Right hindlimb (tissue), 1 donor: ENCODE measurements at regions not wholly inside any gene's neighbourhood (a gene's known extent, or its start where the extent isn't known, plus 50 kb on each side); places are given as distances from the start of the nearest gene placed in this dataset.
A peak's percentile ranks its signal among the peaks of the same experiment; 100 is the strongest.

Source experiments
- DNase-seq: peaks from one replicate; pipeline ENCODE4 v3.0.0-alpha.2; 2018

DNA sequence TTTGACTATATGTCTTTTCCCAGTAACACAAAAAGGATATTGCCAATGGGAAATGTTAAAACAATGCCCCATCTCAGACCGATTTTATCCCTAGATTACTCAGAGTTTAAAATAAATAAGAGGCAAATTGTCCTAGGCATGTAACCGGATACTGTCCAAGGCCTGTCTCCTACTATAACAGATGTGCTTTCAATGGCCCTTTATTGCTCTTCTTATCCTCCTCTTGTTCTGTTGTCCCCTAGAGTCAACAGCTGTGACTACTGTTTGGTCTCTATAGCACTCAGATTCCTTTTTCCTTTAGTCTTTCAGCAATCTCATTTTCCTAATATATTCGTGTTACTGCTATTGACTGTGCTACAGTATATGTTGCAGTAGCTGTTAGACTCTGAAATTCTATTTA lies 66.8 kb upstream of the PLS3 start:
- DNase-seq, result peak; percentile 15

DNA sequence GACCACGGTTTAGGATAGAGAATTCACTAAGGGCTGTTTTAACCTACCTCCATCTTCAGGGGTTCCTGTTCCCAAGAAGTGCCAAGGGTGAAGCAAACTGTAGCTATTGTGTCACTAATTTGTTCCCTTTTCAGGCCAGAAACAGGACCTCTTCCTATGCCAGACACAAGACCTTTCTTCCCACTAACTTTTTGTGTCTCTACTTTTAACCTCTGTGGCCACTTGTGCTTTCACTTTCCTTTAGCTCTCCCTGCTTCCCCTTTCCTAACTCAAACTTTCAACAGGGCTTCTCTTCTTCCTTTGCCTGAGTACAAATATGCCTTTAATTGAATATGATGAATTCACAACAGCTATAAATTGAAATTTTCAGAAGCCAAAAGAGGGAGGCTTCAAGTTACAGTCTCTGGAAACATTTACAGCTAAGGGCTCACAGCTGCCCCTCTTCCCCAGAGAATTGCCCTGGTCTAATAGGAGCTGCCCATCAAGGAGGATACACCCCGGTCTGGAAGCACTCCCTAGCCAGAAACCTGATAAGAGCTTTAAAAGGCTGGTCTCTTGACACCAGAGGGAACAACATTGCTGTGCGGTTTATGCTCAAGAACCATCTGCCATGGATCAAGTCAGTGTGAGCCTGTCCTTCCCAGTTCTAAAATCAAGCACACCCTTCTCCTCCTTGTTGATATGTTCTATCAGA lies 61.7 kb upstream of the PLS3 start:
- DNase-seq, result peak; percentile 20

DNA sequence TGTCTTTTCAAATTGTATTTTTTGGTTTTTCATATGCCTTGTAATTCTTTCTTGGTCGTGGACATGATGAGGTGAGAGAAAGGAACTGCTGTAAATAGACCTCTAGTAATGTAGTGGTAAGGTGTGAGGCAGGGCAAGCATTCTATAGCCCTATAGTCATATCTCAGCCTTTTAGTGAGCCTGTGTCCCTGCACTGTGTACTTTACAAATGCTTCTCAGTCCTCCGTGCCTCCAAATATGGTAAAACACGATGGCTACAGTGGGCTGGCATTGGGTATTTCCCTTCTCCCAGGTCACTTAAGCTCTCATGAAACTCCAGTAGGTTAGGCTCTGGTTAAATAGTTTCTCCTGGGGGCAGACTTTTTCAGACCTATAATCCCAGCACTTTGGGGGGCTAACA lies 57.9 kb upstream of the PLS3 start:
- DNase-seq, result no peak

DNA sequence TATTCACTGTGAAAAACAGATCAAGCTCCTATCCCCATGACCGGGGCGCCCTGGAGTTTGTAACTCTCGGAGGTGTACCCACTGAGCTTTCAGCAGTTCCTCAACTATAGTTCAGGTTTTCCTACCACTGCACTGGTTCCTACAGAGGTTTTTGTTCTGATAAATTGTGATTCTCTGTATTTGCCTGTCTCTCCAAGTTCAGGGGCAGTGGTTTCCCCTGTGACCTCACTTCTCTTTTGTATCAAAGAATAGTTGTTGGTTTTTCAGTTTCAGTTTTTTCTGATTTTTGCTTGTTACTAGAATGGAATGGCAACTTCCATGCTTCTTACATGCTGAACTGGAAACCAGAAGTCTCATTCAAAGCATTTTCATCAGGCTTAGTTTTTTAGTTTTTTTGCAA lies 56.8 kb upstream of the PLS3 start:
- no peak for DNase-seq
